Left ventricle myocardium inferior (tissue), 1 donor: ENCODE measurements at regions not wholly inside any gene's neighbourhood (a gene's known extent, or its start where the extent isn't known, plus 50 kb on each side); places are given as distances from the start of the nearest gene placed in this dataset.

Experiments
- DNase-seq: peaks from one replicate; pipeline ENCODE4 v3.0.0-alpha.2; 2020
- H3K27ac ChIP-seq: fragments of 200-600 bp; replicated peaks from 2 replicates; pipeline ENCODE4 v1.8.0; 2021
- H3K27me3 ChIP-seq: fragments of 200-600 bp; 2 replicates; pipeline ENCODE4 v1.8.0; 2021; ENCODE audit warnings: low read depth
- H3K36me3 ChIP-seq: fragments of 200-600 bp; 2 replicates; pipeline ENCODE4 v1.8.0; 2021
- H3K4me1 ChIP-seq: fragments of 200-600 bp; 2 replicates; pipeline ENCODE4 v1.8.0; 2021
- H3K4me3 ChIP-seq: fragments of 200-600 bp; 2 replicates; pipeline ENCODE4 v1.8.0; 2021; ENCODE audit warnings: mild to moderate bottlenecking, moderate library complexity
- H3K9me3 ChIP-seq: fragments of 200-600 bp; replicated peaks from 2 replicates; pipeline ENCODE4 v1.8.0; 2021
- intact Hi-C: fragments of 100-400 bp; cut with micrococcal nuclease; formaldehyde crosslinking; loops from one replicate; pipeline ENCODE4 v1.11.0; 2022
- TF ChIP-seq, protein P1 (sequence below): fragments of 200-600 bp; IDR thresholded peaks from 2 replicates; pipeline ENCODE4 v1.8.0; 2021; ENCODE audit warnings: antibody characterized with exemption, mild to moderate bottlenecking, borderline replicate concordance
- donor health status: DM: no; HTN: yes; CAD: no; lungs with severe emphysema.

DNA sequence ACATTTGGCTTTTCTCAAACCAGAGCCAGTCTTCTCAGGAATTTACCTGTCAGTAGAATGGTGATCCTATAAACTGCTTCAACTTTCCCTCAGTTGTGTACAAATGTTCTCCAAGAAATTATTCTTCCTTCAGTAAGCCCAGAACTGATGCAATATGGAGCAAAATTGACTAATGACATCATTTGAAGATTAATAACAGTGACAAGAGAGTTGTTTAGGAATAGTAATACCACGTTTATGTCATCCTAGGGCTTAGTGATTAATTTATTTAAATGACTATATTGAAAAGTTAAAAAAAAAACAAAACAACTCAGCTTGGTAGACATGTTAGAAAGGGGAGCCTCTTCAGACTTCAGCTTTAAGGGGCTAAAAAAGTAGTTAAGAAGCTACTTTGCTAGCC is 933.2 kb downstream of the GATA3 start:
- TF ChIP-seq, protein P1, sequence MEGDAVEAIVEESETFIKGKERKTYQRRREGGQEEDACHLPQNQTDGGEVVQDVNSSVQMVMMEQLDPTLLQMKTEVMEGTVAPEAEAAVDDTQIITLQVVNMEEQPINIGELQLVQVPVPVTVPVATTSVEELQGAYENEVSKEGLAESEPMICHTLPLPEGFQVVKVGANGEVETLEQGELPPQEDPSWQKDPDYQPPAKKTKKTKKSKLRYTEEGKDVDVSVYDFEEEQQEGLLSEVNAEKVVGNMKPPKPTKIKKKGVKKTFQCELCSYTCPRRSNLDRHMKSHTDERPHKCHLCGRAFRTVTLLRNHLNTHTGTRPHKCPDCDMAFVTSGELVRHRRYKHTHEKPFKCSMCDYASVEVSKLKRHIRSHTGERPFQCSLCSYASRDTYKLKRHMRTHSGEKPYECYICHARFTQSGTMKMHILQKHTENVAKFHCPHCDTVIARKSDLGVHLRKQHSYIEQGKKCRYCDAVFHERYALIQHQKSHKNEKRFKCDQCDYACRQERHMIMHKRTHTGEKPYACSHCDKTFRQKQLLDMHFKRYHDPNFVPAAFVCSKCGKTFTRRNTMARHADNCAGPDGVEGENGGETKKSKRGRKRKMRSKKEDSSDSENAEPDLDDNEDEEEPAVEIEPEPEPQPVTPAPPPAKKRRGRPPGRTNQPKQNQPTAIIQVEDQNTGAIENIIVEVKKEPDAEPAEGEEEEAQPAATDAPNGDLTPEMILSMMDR, result no peak
- Histone ChIP-seq H3K9me3 (peaks cover 14% of the 10 kb centered on the region), H3K4me1 (no peaks in the 10 kb centered on the region), H3K27ac (no peak overlapping the region), H3K27me3 (no peaks in the 10 kb centered on the region), H3K36me3 (no peaks in the 10 kb centered on the region), H3K4me3 (no peak overlapping the region)
- DNase-seq, result no peak
- intact Hi-C loops, result no loop called here

DNA sequence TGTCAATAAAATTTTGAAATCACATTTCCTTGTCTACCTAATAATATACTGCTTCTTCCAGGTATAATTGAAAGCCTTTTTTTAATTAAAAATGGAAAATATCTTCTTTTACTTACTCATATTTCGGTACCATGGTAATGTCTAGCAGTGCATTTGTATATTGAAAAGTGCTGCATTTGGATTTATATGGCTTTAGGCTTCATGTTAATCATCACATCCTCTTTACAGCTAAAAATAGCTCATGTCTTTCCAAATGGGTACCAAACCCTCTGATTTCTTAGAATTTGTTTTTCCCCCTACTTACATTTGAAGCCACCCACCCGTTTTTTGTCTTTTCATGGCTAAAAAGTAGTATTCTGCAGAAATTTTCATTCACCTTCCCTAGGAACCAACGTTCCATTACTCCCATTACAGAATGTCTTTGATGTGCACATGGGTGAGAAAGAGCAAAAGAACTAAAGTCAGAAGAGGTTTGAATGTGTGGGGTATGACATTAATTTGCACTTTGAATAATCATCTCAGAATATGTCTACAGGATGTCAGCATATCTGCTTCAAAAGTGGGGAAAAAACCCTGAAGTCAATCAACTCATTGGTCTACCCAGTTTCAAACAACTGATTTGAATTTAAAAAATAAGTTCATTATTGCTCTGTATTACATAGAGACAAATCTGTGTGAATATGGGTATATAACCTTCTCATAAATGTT is 935.9 kb downstream of the GATA3 start:
- H3K4me3 ChIP-seq, result no peak overlapping the region
- H3K36me3 ChIP-seq, result no peaks in the 10 kb centered on the region
- DNase-seq, result no peak
- intact Hi-C loops, result no loop called here
- TF ChIP-seq, protein P1, result no peak
- H3K27ac ChIP-seq, result no peak overlapping the region
- no peaks in the 10 kb centered on the region for H3K4me1 ChIP-seq
- no peaks in the 10 kb centered on the region for H3K9me3 ChIP-seq
- H3K27me3 ChIP-seq, result no peaks in the 10 kb centered on the region

DNA sequence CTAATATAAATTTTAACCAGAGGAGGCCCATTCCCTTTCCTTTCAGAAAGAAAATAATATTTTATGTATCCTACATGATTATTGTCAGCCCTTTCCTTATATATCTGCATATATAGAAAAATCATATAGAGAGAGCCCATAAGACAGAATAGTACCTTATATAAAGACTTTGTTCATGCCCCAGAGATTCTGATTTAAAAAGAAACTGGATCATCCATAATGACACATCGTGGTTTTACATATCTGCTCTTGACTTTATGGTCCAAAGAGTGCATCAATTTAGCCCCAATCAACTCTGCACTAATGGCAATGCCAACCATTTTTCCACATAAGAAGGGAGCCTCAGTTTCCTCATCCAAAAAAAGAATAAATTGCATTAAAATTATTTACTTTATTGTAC is 937.5 kb downstream of the GATA3 start:
- H3K9me3 ChIP-seq, result no peaks in the 10 kb centered on the region
- intact Hi-C loops, result no loop called here
- no peak overlapping the region for H3K4me3 ChIP-seq
- no peak for DNase-seq
- no peaks in the 10 kb centered on the region for H3K4me1 ChIP-seq
- H3K27me3 ChIP-seq, result no peaks in the 10 kb centered on the region
- no peak overlapping the region for H3K27ac ChIP-seq
- TF ChIP-seq, protein P1, result no peak
- no peaks in the 10 kb centered on the region for H3K36me3 ChIP-seq

DNA sequence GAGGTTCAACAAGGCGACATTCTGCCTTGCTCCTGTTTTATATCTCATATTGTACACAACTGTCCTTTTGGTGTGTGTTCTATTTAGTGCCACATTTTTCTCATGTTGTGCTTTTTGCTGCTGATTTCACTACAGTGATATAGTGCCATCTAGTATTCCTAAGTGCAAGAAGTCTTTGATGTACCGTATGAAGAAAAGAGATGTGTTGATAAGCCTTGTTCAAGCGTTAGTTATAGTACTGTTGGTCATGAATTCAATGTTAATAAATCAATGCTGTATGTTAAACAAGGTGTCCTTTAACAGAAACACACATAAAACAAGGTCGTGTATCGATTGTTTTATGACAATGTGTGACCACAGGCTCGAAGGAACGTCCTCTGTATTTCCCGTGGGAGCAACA is 939.4 kb downstream of the GATA3 start:
- H3K9me3 ChIP-seq, result no peaks in the 10 kb centered on the region
- no peaks in the 10 kb centered on the region for H3K36me3 ChIP-seq
- TF ChIP-seq, protein P1, result no peak
- no peak overlapping the region for H3K4me3 ChIP-seq
- no peaks in the 10 kb centered on the region for H3K27me3 ChIP-seq
- no peak for DNase-seq
- intact Hi-C loops, result no loop called here
- H3K4me1 ChIP-seq, result no peaks in the 10 kb centered on the region
- H3K27ac ChIP-seq, result no peak overlapping the region

DNA sequence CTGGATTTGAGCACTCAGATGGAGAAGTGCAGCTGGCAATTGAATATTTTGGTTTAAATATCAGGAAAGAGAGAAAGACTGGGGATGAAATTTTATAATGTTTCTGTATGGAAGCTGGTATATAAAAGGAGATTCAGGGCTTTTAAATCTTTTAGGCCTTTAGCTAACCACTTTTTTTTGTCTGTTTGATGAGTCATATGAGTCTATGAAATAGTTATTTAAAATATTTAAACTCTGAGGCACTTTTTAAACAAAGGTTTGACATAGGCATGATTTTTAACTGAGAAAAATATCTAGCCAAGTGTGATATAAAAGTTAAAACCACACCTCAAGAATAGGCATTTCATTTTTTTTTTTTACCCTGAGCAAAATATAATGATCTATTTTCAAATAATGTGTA is 944.3 kb downstream of the GATA3 start:
- no peaks in the 10 kb centered on the region for H3K36me3 ChIP-seq
- no peak for DNase-seq
- H3K27me3 ChIP-seq, result no peaks in the 10 kb centered on the region
- intact Hi-C loops, result no loop called here
- H3K4me1 ChIP-seq, result no peaks in the 10 kb centered on the region
- H3K9me3 ChIP-seq, result no peaks in the 10 kb centered on the region
- no peak overlapping the region for H3K4me3 ChIP-seq
- TF ChIP-seq, protein P1, result no peak
- no peak overlapping the region for H3K27ac ChIP-seq
